ENCODE measurements at regions not wholly inside any gene's neighbourhood (a gene's known extent, or its start where the extent isn't known, plus 50 kb on each side); places are given as distances from the start of the nearest gene placed in this dataset.

DNA sequence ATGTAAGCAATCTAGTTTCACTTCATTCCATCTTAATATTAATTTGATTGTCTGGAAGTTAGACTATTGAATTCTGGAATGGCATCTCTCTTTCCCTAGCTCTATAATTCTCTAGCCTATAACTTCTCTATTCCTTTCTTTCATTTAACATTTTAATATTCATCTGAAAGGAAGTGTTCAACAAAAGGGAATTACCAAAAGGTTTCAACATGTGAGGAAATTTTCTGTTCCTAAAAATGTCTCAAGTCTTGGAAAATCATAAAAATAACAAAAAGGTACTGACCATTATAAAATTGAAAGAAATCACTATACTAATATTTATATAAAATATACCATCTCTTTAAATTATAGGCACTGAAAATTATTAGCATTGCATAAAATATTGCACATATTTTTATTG, 228.7 kb downstream of the TXNL1 start:
- no peak for DNase-seq (ENCODE audit: low spot score in 2 of 2, unreplicated experiment in 2 of 2)
- Mint-ChIP-seq H3K9me3 (no peaks in the 10 kb centered on the region), H3K4me3 (no peak overlapping the region), H3K27me3 (ENCODE audit: low read depth) (no peaks in the 10 kb centered on the region), H3K36me3 (no peaks in the 10 kb centered on the region), H3K4me1 (no peaks in the 10 kb centered on the region), H3K27ac (no peak overlapping the region)
- no peak for TF ChIP-seq CTCF (IDR thresholded peaks at IDR 0.05; ENCODE audit: unreplicated experiment)

DNA sequence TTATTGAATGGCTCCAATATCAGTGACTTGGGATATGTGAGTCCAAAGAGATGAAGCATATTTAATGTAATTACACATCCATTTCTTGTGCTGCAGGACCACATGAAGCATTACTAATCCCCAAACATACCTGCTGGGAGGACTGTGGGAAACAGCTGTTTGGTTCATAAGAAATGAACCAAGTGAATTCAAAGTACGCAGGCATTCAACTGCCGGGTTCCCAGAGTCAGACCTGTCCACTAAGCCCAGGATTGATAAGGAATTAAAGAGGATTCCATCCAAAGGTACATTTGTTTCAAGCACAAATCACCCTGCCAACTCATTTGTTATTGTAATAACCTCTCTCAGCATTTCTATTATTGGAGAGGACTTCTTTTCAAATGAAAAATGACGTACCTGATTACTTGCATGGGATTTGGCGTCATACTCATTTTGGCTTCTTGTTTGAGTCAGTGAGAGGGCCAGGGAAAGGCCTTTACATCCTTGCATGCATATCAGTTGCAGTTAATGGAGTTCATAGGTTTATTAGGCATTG, 230.7 kb downstream of the TXNL1 start:
- TF ChIP-seq CTCF (IDR thresholded peaks at IDR 0.05; ENCODE audit: unreplicated experiment) = no peak
- no peak for DNase-seq (ENCODE audit: low spot score in 2 of 2, unreplicated experiment in 2 of 2)
- no peaks in the 10 kb centered on the region for H3K36me3 Mint-ChIP-seq
- H3K4me1 Mint-ChIP-seq = no peaks in the 10 kb centered on the region
- H3K4me3 Mint-ChIP-seq = no peak overlapping the region
- H3K9me3 Mint-ChIP-seq = no peaks in the 10 kb centered on the region
- H3K27ac Mint-ChIP-seq = no peak overlapping the region
- H3K27me3 Mint-ChIP-seq (ENCODE audit: low read depth) = no peaks in the 10 kb centered on the region

GRCh38 chr18:56402872-56403516, 235.4 kb downstream of the TXNL1 start:
- Mint-ChIP-seq H3K27ac (no peak overlapping the region), H3K9me3 (no peaks in the 10 kb centered on the region), H3K4me3 (no peak overlapping the region), H3K27me3 (ENCODE audit: low read depth) (no peaks in the 10 kb centered on the region), H3K36me3 (no peaks in the 10 kb centered on the region), H3K4me1 (no peaks in the 10 kb centered on the region)
- no peak for TF ChIP-seq CTCF (IDR thresholded peaks at IDR 0.05; ENCODE audit: unreplicated experiment)
- DNase-seq (ENCODE audit: low spot score in 2 of 2, unreplicated experiment in 2 of 2) = no peak

DNA sequence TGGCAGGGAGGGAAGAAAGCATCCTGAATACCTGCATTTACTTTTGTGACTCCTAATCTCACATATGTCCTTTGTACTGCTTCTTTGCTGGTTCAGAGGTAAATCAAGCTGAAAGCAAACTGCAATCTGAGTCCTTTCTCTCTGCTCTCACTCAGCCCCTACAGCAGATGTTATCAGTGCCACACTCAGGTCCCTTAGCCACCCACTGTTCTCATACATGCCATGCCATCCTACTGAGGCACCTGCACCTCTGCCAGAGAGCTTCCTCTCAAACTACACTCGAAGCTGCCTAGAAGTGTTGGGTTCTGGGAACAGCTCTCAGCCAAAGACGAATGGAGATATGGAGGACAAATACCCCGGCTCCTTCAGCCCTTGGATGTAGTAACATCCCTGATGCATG, 244.5 kb downstream of the TXNL1 start:
- Mint-ChIP-seq H3K9me3 (no peaks in the 10 kb centered on the region), H3K27ac (no peak overlapping the region), H3K4me3 (no peak overlapping the region), H3K27me3 (ENCODE audit: low read depth) (no peaks in the 10 kb centered on the region), H3K4me1 (peaks cover 8% of the 10 kb centered on the region), H3K36me3 (no peaks in the 10 kb centered on the region)
- no peak for TF ChIP-seq CTCF (IDR thresholded peaks at IDR 0.05; ENCODE audit: unreplicated experiment)
- no peak for DNase-seq (ENCODE audit: low spot score in 2 of 2, unreplicated experiment in 2 of 2)

- H3K9me3 Mint-ChIP-seq = no peaks in the 10 kb centered on the region
- TF ChIP-seq CTCF (IDR thresholded peaks at IDR 0.05; ENCODE audit: unreplicated experiment) = no peak
- H3K4me1 Mint-ChIP-seq = peaks cover 9% of the 10 kb centered on the region
- no peaks in the 10 kb centered on the region for H3K27me3 Mint-ChIP-seq (ENCODE audit: low read depth)
- H3K4me3 Mint-ChIP-seq = no peak overlapping the region
- no peak for DNase-seq (ENCODE audit: low spot score in 2 of 2, unreplicated experiment in 2 of 2)
- H3K36me3 Mint-ChIP-seq = no peaks in the 10 kb centered on the region
- no peak overlapping the region for H3K27ac Mint-ChIP-seq
Measured at GRCh38 chr18:56391931-56392590, 246.3 kb downstream of the TXNL1 start.
